GM12878 (cell line): ENCODE measurements at regions not wholly inside any gene's neighbourhood (a gene's known extent, or its start where the extent isn't known, plus 50 kb on each side); places are given as distances from the start of the nearest gene placed in this dataset.

Experiments used
- ATAC-seq: fragments of 200-7000 bp; cut with Tn5 transposase; 3 replicates; pipeline ENCODE4 v1.9.1; 2020; ENCODE audit warnings: mild to moderate bottlenecking, moderate library complexity
- BruUV-seq: library from RNA; stranded (reverse); fragments of 400-500 nt; replicated peaks from 2 replicates; lab custom pipeline; 2021; lab: Mats Ljungman, UMichigan
- CTCF ChIA-PET: fragments of 300-600 bp; sonication (Branson Sonifier 250); formaldehyde crosslinking; extraction: SDS; loops from one replicate; lab custom pipeline; 2021; ENCODE audit warnings: inconsistent platforms; lab: Yijun Ruan, JAX
- POLR2A ChIA-PET: fragments of 350-600 bp; formaldehyde crosslinking; extraction: SDS; loops from one replicate; lab custom pipeline; 2021; ENCODE audit warnings: inconsistent platforms; lab: Charles Lee
- RAD21 ChIA-PET: fragments of 300-600 bp; sonication (Branson Sonifier 250); formaldehyde crosslinking; loops from one replicate; lab custom pipeline; 2023; ENCODE audit warnings: antibody characterized with exemption; ENCODE audit not compliant: unreplicated experiment; lab: Charles Lee
- SMC1A ChIA-PET: fragments of 300-600 bp; sonication (Branson Sonifier 250); formaldehyde crosslinking; loops from one replicate; lab custom pipeline; 2023; ENCODE audit not compliant: unreplicated experiment, uncharacterized antibody; lab: Charles Lee
- DNase-seq: peaks from one replicate; pipeline ENCODE4 v3.0.0-alpha.2; 2011; ENCODE audit warnings: low read depth, low spot score
- FAIRE-seq: peaks from 3 replicates; lab custom pipeline; 2011; peaks lifted over from hg19 to GRCh38; lab: Jason Lieb, UNC
- H2AFZ ChIP-seq: 2 replicates; pipeline ENCODE4 v1.6.0; 2011; ENCODE audit warnings: low read depth, low read length, control low read depth; ENCODE audit not compliant: control insufficient read depth
- H3K27ac ChIP-seq: 2 replicates; pipeline ENCODE4 v1.5.1; 2011; ENCODE audit warnings: control low read depth; ENCODE audit not compliant: control insufficient read depth, insufficient read depth
- H3K27me3 ChIP-seq, 2 experiments: replicated peaks in 1 of 2; 2 replicates each; pipeline versions ENCODE4 v1.6.0 to v1.6.1; 2011; ENCODE audit warnings: low read length in 1 of 2; ENCODE audit not compliant: control insufficient read depth in 2 of 2, insufficient read depth in 2 of 2
- H3K36me3 ChIP-seq, 2 experiments: 2 replicates each; pipeline ENCODE4 v1.5.1; 2011; ENCODE audit warnings: low read length in 1 of 2; ENCODE audit not compliant: control insufficient read depth in 2 of 2, insufficient read depth in 2 of 2
- H3K4me1 ChIP-seq: 2 replicates; pipeline ENCODE4 v1.6.1; 2011; ENCODE audit warnings: mild to moderate bottlenecking, low read length, moderate library complexity, mixed read lengths; ENCODE audit not compliant: control insufficient read depth, insufficient read depth
- H3K4me2 ChIP-seq: 2 replicates; pipeline ENCODE4 v1.6.0; 2011; ENCODE audit warnings: control low read depth; ENCODE audit not compliant: control insufficient read depth, insufficient read depth
- H3K4me3 ChIP-seq: fragments of 200-600 bp; sonication (generic); 2 replicates; pipeline ENCODE4 v1.5.1; 2016
- H3K79me2 ChIP-seq: 2 replicates; pipeline ENCODE4 v1.6.0; 2011; ENCODE audit warnings: low read length; ENCODE audit not compliant: control insufficient read depth, insufficient read depth
- H3K9ac ChIP-seq: 2 replicates; pipeline ENCODE4 v1.8.0; 2011; ENCODE audit warnings: low read length, control low read depth, mixed read lengths; ENCODE audit not compliant: control insufficient read depth, insufficient read depth
- H3K9me3 ChIP-seq: replicated peaks from 3 replicates; pipeline ENCODE4 v1.5.1; 2011; ENCODE audit warnings: mild to moderate bottlenecking, low read length; ENCODE audit not compliant: control insufficient read depth, insufficient read depth
- H4K20me1 ChIP-seq: 2 replicates; pipeline ENCODE4 v1.6.0; 2011; ENCODE audit not compliant: control insufficient read depth, insufficient read depth
- ATF7 ChIP-seq: fragments of 450-650 bp; IDR thresholded peaks from 2 replicates; pipeline ENCODE4 v1.6.1; 2016; ENCODE audit warnings: low read depth, mild to moderate bottlenecking
- CEBPZ ChIP-seq: fragments of 150-350 bp; IDR thresholded peaks from 2 replicates; pipeline ENCODE4 v1.6.1; 2016; ENCODE audit warnings: low read depth, low read length
- CTCF ChIP-seq, 3 experiments: IDR thresholded peaks in 2 of 3; conservative IDR thresholded peaks in 1 of 3; 2 replicates each; pipeline ENCODE4 v1.5.1; 2011; ENCODE audit warnings: low read depth in 3 of 3, low read length in 3 of 3, mild to moderate bottlenecking in 3 of 3, control low read depth in 2 of 3, moderate library complexity in 2 of 3, inconsistent platforms in 1 of 3, mixed read lengths in 1 of 3; ENCODE audit not compliant: control insufficient read depth in 2 of 3, insufficient read depth in 1 of 3; ENCODE audit errors: extremely low read depth in 1 of 3
- FOS ChIP-seq: IDR thresholded peaks from 3 replicates; pipeline ENCODE4 v1.6.1; 2011; ENCODE audit warnings: borderline replicate concordance; ENCODE audit not compliant: insufficient read length; ENCODE audit errors: extremely low read depth
- IKZF1 ChIP-seq: fragments of 450-650 bp; conservative IDR thresholded peaks from 2 replicates; pipeline ENCODE4 v1.6.1; 2017; ENCODE audit warnings: antibody characterized with exemption, mild to moderate bottlenecking
- MEF2A ChIP-seq: IDR thresholded peaks from 2 replicates; pipeline ENCODE4 v1.6.1; 2011; ENCODE audit warnings: low read depth, mild to moderate bottlenecking, low read length, moderate library complexity; ENCODE audit not compliant: insufficient read depth
- NRF1 ChIP-seq: conservative IDR thresholded peaks from 2 replicates; pipeline ENCODE4 v1.6.1; 2011; ENCODE audit warnings: mild to moderate bottlenecking, low read depth, low read length, improper control_type of control experiment
- POLR2AphosphoS2 ChIP-seq: IDR thresholded peaks from 2 replicates; pipeline ENCODE4 v1.6.1; 2011; ENCODE audit warnings: low read depth, mild to moderate bottlenecking, low read length, improper control_type of control experiment, moderate library complexity
- RAD51 ChIP-seq: fragments of 450-650 bp; IDR thresholded peaks from 2 replicates; pipeline ENCODE4 v1.6.1; 2016; ENCODE audit warnings: moderate library complexity, mild to moderate bottlenecking, inconsistent platforms
- RBBP5 ChIP-seq: fragments of 200-600 bp; sonication (generic); conservative IDR thresholded peaks from 2 replicates; pipeline ENCODE4 v1.6.1; 2016
- SMC3 ChIP-seq: IDR thresholded peaks from 2 replicates; pipeline ENCODE4 v1.6.1; 2011; ENCODE audit warnings: low read length, improper control_type of control experiment, borderline replicate concordance
- SPI1 ChIP-seq: IDR thresholded peaks from 2 replicates; pipeline ENCODE4 v1.6.1; 2011; ENCODE audit warnings: low read depth, mild to moderate bottlenecking, low read length, moderate library complexity, borderline replicate concordance; ENCODE audit not compliant: insufficient read depth
- ZNF217 ChIP-seq: fragments of 450-650 bp; IDR thresholded peaks from 2 replicates; pipeline ENCODE4 v1.6.1; 2017; ENCODE audit warnings: antibody characterized with exemption, mild to moderate bottlenecking
- ZNF622 ChIP-seq: fragments of 450-650 bp; IDR thresholded peaks from 2 replicates; pipeline ENCODE4 v1.6.1; 2017; ENCODE audit warnings: mild to moderate bottlenecking, inconsistent platforms
- WGBS: methylation state at CpG from one replicate; pipeline ENCODE4 v1.1.6; 2016; ENCODE audit warnings: low lambda C conversion rate; ENCODE audit not compliant: insufficient replicate concordance, insufficient coverage; ENCODE audit errors: missing lambda C conversion rate; 5-methylcytosine and 5-hydroxymethylcytosine counted together
- in situ Hi-C: fragments of 300-500 bp; cut with MboI; formaldehyde crosslinking; loops from 9 replicates; pipeline ENCODE4 v1.14.3; 2018; ENCODE audit warnings: mixed read lengths
- intact Hi-C: fragments of 100-400 bp; cut with micrococcal nuclease; formaldehyde crosslinking; loops from one replicate; pipeline ENCODE4 v1.14.2; 2022; ENCODE audit not compliant: unreplicated experiment

DNA sequence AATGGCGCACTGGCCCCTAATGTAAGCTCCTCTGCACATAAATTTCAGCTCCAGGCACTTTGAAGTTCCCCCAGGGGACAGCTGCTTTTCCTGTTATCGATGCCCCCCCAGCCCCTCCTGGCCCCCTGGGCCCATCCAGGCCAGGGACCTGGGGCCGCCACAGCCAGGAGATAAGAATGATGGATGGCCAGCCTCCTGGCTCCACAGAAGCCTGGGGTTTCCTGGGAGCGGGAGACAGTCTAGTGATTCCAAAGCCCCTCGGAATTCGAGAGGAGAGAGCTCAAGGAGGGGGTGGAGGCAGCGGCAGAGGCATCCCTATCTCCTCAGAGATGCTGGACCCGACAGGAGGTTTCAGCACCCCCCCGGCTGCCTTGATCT, 98.4 kb upstream of the HAND1 start (continued):
- no peak for TF ChIP-seq NRF1

DNA sequence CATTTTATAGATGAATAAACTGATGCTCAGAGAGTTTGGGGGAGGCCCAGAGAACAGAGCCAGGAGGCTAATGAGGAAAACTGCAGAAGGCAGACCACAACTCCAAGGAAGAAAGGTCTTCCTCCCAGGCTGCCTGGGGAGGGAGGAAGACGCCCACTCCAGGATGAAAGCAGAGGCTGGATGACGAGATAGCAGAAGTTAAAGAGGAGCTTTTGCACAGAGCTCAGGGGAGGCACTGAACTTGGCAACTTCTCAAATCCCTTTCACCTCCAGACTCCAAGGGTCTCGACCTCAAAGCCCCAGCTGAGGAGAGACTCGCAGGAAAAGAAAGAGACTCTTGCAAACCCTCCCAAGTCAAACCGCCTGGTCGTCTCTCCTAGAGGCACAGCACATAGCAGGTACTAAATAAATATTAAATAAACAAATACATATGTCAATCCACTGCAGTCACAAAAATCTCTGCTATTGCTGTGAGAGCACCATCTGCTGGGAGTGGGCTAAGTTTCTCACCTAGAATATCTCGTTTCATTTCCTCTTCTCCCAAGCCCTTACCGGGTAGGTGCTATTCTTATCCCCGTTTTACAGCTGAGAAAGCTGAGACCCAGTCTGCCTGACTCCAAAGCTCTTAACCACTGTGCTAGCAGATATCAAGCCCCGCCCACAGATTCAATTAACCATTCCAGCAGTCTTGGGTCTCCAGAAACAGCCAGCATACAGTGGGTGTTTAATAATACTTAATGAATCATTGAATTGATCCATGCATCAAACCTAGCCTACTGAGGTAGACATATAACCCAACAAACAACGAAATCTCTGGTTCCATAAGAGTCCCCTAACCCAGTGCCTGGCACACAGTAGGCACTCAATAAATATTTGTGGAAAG, 97.8 kb upstream of the HAND1 start:
- no peak overlapping the region for H3K4me3 ChIP-seq
- in situ Hi-C loops (no loop called here), intact Hi-C loops (loop anchor here (1.0 to 5.0 kb wide), 3 partner anchors 35 to 108 kb away; no protein-coding TSS in a partner anchor)
- FAIRE-seq (peak; percentile 89), DNase-seq (peak; percentile 66), ATAC-seq (peak; percentile 97)
- no peak overlapping the region for H3K27ac ChIP-seq
- peak overlapping the region; percentile 6; the same call in 1 of the 2 replicates for H2AFZ ChIP-seq
- H3K79me2 ChIP-seq, result no peaks in the 10 kb centered on the region
- ChIA-PET CTCF (interaction anchor here (0.6 to 7.1 kb wide), 21 partner anchors 8 to 171 kb away, joined by 3 to 135 read pairs (median 4); no protein-coding TSS in a partner anchor), SMC1A (interaction anchor here (0.6 to 7.7 kb wide), 13 partner anchors 10 to 112 kb away, joined by 3 to 90 read pairs (median 7); no protein-coding TSS in a partner anchor), POLR2A (interaction anchor here (0.6 to 1.1 kb wide), 2 partner anchors 55 to 74 kb away, joined by 3 to 5 read pairs; no protein-coding TSS in a partner anchor), RAD21 (interaction anchor here (0.6 to 6.9 kb wide), 14 partner anchors 26 to 503 kb away, joined by 3 to 81 read pairs (median 5); no protein-coding TSS in a partner anchor)
- no peaks in the 10 kb centered on the region for H3K36me3 ChIP-seq
- peak overlapping the region; percentile 36 for H3K4me2 ChIP-seq
- H3K27me3 ChIP-seq, result no peaks in the 10 kb centered on the region
- 13% methylated on average over 11 of the region's 11 CpGs for WGBS
- no TSS peak for BruUV-seq
- H4K20me1 ChIP-seq, result no peaks in the 10 kb centered on the region
- H3K9ac ChIP-seq, result no peak overlapping the region
- H3K4me1 ChIP-seq, result peaks cover 16% of the 10 kb centered on the region
- no peaks in the 10 kb centered on the region for H3K9me3 ChIP-seq
- TF ChIP-seq SPI1, result peak; percentile 85
- no peak for TF ChIP-seq ZNF622
- TF ChIP-seq RBBP5, result no peak
- TF ChIP-seq FOS, result no peak
- peak; percentile 56; the same call in 1 of the 2 replicates for TF ChIP-seq MEF2A
- TF ChIP-seq ATF7, result no peak
- peak; percentile 60 to 67 (median 64) for TF ChIP-seq CTCF (IDR thresholded peaks at IDR 0.05 in 2 of 3, conservative IDR thresholded peaks at IDR 0.05 in 1 of 3; ENCODE audit: control insufficient read depth in 2 of 3, extremely low read depth in 1 of 3, insufficient read depth in 1 of 3, low read depth in 3 of 3, low read length in 3 of 3)
- TF ChIP-seq SMC3, result peak; percentile 76; the same call in 1 of the 2 replicates
- no peak for TF ChIP-seq RAD51
- TF ChIP-seq CEBPZ, result no peak
- TF ChIP-seq IKZF1, result peak; percentile 39; the same call in 1 of the 2 replicates
- TF ChIP-seq POLR2AphosphoS2, result no peak
- no peak for TF ChIP-seq ZNF217
